GM19351 (cell line): ENCODE measurements at regions not wholly inside any gene's neighbourhood (a gene's known extent, or its start where the extent isn't known, plus 50 kb on each side); places are given as distances from the start of the nearest gene placed in this dataset.

Experiments
- ATAC-seq: cut with Tn5 transposase; IDR thresholded peaks from one replicate; pipeline ENCODE4 v1.9.1; 2021; ENCODE audit warnings: mild to moderate bottlenecking, moderate library complexity; ENCODE audit not compliant: unreplicated experiment

DNA sequence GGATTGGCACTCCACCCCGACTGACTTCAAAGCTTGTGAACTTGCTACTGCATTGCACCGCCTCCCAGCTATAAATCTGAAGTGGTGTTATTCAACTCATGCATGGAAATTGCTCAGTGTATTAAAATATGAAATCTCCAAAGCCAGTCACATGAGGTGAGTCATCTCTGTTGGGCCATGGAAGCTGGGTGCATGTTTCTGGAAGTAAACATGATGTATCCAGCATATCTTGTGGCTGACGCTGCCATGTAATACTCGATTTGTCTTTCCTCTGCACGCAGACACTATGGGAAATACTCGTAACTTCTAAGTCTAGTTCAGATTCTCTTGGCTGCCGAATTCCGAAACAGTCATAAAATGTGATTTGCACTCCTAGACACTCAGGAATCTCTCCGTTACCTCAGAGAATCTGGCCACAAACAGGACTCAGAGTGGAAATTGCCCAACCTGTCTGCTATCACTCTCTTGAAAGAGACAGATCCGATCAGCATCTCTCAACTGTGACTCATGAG lies 154.9 kb upstream of the MPPED2 start:
- ATAC-seq: no peak

DNA sequence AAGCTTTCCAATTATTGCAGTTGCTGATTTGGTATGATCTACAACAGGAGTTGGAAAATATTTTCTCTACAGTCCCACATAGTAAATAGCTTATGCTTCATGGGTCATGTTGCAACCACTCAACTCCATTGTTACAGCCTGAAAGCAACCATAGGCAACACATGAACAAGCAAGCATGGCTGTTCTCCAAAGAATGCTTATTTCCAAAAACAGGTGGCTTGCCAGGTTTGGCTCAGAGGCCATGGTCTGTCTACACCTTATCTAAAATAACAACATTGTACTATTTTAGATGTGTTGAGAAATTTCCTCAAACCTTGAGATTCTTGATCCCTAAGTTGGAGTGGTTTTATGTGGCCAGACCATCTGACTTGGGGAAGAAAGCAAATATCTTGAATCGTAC lies 153.9 kb upstream of the MPPED2 start:
- no peak for ATAC-seq

GRCh38 chr11:30735946-30736345 lies 149.8 kb upstream of the MPPED2 start:
- ATAC-seq: no peak

- no peak for ATAC-seq
These were observed 147.6 kb upstream of the MPPED2 start for GRCh38 chr11:30733748-30734147.

- ATAC-seq: no peak
These were observed 143.9 kb upstream of the MPPED2 start for GRCh38 chr11:30730011-30730410.

- ATAC-seq: no peak
These were observed 143.1 kb upstream of the MPPED2 start for GRCh38 chr11:30729187-30729713.

DNA sequence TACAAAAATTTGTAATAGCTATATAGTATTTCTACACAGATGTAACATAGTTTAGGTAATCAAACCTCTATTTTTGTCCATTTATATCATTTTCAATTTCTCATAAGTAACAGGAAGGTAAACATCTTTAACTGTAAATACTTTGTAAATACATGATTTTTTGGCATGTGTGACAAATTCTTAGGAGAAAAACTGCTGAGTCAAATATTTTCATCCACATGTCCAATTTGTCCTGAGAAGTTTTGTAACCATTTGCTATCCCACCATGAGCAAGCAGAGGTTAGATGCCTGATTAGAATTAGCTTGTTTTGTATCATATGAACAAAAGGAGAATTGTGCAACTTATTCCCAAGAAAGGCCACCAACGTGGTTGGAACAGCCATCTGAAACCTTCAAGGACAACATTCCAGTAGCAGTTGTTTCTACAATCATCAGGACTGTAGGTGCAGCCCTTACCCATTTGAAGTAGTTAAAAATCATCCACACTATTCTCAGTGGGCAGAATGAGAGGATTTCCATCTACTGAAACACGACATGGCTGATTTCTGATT lies 139.6 kb upstream of the MPPED2 start:
- no peak for ATAC-seq

DNA sequence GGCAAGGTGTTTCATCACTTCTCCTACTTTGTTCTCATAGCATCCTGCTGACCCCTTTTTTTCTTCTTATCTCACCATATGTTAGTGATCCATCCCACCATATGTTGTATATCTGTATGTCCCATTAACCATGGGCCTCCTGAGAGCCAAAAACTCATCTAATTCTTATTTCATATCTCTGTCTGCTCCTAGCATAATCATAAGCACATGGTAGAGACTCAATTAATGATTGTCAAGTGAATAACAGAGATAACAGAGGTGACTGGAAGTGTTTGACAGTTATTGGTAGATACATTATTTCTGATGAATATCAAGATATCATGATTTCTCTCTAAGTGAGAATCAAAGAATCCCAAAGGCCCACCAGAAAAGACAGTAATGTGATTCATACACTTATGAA lies 138.1 kb upstream of the MPPED2 start:
- ATAC-seq: no peak

- ATAC-seq: no peak
These were observed 133.2 kb upstream of the MPPED2 start for GRCh38 chr11:30719371-30719770.

DNA sequence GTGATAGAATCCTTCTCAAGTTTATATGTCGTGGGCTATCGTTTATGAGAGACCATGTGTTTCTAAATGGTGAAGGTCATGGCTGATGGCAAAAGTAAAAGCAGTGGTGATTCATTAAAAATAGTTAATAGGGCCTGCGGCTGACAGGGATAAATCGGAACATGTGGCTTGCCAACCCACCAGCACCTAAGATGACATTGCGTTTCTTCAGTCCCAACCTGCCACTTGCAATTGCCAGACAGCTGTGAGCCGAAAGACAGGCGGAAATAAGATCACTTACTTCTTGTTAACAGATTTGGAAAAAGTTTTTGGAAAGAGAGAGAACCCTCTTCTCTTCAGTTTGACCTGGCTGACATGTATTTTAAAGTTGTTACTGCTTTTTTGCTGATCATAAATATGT lies 131.5 kb upstream of the MPPED2 start:
- ATAC-seq: no peak

DNA sequence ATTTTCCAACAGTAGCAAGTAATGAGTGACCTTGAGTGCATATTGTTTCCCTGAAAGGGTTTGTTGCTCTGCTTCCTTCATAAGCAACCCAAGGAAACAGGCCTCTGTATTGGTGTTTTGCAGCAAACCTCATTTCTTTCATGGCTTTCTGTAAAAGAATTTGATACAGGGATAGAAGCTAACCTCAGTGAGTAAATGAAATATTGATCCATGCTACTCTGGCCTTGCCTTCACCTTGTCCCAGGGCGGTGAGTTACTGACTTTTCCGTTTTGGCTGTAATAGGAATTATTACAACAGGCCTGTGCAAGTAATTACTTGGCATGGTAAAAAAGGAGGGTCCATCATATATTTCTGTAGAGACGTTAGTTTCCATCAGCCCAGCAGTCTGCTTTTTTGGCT lies 130.9 kb upstream of the MPPED2 start:
- ATAC-seq: no peak

DNA sequence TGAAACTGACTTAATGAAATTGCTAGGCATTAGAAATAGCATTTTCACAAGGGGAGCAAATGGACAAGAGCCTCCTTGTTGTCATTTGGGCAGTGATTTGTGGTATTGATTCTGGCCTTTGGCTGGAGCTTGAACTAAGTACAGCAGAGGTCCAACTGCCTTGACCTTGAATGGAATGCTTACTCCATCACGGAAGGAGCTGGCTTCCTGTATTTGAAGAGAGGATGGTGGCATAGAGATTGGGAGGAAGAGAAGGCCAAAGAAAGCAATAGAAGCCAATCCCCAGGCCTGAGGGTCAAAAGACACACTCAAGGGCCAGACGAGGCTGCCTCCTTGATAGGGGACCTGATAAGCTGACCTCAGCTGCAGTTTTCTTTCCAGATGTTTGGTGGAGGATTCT lies 126.6 kb upstream of the MPPED2 start:
- no peak for ATAC-seq

DNA sequence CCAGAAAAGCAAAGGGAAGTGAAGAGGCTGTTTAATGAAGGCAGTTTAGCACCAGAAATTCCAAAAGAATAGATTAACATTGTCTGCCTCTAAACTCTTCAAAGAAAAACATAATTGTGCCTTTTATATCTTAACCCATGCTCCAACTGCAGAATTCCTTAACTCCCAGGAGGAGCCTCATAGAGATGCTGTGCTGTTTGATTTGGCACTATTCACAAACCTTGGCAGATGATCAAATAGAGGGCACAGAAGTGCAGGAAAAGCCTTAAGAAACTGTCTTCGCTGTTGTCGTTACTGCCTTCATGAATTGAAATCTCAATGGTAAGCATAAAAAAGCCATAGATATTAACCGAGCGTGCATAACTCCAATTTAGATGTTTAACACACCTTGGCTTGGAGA lies 124.1 kb upstream of the MPPED2 start:
- ATAC-seq: no peak

DNA sequence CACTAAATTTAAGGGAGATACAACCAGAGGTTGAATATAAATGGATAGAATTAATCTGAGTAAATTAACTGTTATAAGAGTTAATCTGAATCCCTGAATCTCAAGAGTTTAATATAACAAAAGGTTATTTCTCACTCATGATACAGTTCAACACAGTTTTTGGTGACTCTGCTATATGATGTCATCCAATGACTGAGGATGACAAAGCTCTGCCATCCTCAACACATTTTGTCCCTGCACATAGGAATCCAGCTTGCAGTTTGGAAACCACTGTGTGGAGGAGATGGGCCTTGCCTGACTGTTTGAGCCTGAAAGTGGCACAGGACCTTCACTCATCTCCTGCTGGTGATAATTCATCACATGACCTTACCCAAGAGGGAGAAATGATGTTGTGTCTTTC lies 121.0 kb upstream of the MPPED2 start:
- no peak for ATAC-seq

DNA sequence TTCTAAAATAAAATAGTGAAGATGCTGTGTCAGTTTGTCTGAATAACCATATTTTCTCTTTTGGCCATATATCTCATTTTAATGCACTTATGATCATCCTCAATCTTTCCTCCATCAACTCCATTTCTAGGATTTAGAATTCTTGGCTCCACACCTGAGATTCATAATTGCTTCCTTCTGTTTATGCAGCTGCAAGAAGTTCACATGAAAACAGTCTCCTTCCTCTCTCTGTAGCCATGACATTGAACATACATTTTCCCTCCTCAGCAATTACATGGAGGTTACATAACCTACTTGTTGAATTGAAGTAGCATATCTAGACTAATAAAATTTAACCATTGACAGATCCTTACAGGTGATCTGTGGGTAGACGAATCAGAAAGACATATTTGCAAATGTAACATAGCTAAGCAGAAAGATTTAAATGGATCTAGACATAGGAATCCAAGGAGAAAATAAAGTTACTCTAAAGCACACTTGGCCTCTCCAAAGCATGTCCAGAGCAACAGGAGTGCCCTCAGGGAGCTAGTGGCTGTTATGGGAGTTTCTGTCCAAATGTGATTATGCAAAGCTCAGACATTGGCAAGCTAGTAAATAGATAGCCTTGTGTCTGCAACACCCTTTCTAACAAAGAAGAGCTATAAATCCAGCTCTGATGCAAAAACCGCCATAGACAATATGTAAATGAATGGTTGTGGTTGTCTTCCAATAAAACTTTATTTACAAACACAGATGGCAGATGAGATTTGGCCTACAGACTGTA lies 119.9 kb upstream of the MPPED2 start:
- no peak for ATAC-seq

DNA sequence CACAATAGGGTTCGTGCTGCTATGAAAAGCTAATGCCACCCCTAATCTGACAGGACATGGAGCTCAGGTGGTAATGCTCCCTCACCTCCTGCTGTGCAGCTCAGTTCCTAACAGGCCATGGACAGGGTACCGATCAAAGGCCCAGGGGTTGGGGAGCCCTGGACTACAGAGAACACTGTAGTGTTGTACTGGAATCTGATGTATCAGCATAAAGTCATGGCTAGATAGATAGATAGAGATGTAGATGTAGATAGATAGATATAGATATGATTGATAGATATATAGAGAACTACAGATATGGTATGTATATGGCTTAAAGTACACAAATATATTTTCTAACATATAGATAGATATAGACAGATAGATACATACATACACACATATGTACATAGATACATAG lies 112.3 kb upstream of the MPPED2 start:
- no peak for ATAC-seq

DNA sequence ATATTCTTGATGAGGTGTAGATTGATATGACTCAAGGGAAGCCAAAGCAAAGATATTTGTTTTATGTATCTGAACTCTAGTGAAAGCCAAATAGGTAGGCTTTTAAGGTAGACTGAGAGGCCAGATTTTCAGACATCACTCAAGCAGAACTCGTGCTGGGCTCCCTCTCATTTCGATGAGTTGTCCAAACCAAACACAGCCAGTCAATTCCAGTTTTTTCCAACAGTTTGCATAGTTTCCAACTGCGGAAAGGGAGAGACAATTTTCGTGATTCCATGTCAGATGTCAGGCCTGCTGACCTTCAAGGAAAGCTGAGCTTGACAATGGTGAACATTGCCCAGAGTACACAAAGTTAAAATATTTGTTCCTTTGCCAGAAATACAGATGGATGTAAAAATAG lies 110.9 kb upstream of the MPPED2 start:
- no peak for ATAC-seq

- no peak for ATAC-seq
These were observed 98.6 kb upstream of the MPPED2 start for GRCh38 chr11:30684772-30685171.

- ATAC-seq: no peak
These were observed 97.0 kb upstream of the MPPED2 start for GRCh38 chr11:30683176-30683575.

- peak; percentile 89 for ATAC-seq
These were observed 80.7 kb upstream of the MPPED2 start for GRCh38 chr11:30666817-30667216.

DNA sequence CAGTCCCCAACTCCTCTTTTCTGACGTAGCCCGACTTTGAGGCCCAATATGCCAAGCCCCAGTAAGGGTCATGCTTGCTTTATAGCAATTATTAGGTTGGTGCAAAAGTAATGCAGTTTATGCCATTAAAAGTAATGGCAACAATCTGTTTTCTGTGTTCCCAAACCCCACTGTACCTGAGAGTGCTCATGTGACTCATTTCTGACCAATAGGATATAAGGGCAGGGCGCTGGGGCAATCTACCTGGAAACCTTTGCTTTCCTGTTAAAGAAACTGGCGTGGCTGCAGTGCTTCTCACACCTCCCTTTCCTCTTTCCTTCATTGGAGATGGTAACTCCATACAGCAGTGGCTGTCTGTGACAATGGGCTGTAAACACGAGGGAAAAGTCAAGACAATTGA lies 78.9 kb upstream of the MPPED2 start:
- ATAC-seq: no peak

DNA sequence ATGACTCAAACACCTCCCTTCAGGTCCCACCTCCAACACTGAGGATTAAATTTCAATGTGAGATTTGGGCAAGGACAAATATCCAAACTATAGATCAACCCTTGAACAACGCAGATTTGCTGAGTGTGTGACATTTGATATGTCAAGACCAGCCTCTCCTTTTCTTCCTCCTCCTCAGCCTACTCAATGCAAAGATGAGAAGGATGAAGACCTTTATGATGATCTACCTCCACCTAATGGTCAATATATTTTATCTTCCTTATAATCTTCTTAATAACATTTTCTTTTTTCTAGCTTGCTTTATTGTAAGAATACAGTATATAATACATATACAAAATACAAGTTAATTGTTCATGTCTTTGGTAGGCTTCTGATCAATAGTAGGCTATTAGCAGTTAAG lies 67.5 kb upstream of the MPPED2 start:
- no peak for ATAC-seq

GRCh38 chr11:30652801-30653200 lies 66.6 kb upstream of the MPPED2 start:
- no peak for ATAC-seq
